ENCODE measurements at regions not wholly inside any gene's neighbourhood (a gene's known extent, or its start where the extent isn't known, plus 50 kb on each side); places are given as distances from the start of the nearest gene placed in this dataset.

DNA sequence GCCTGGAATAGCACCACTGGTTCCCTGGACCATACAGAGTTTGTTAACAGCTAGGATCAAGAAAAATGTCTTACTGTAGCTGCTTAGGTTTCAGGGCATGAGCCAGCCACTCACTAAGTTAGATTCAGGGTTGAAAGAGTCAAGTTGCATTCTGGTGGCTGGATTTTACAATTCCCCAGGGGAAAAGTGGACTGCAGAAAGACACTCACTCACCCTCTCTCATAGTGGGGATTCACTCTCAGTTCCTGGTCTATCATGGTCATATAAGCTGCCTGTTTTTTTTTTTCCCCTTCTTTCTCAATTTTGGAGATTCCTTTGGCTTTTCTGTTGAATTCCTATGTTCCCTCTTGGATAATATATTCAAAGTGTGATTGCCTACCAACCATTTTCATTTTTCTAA lies 744.2 kb upstream of the GRIA3 start:
- H4K20me1 ChIP-seq (ENCODE audit: control insufficient read depth, insufficient read depth, low read depth, low read length): no peaks in the 10 kb centered on the region
- no peak overlapping the region for H3K27ac ChIP-seq (ENCODE audit: low read depth, low read length)
- no peaks in the 10 kb centered on the region for H3K4me1 ChIP-seq (ENCODE audit: control insufficient read depth, low read length)
- no peaks in the 10 kb centered on the region for H3F3A ChIP-seq (ENCODE audit: control insufficient read depth, insufficient read depth)
- no peak for TF ChIP-seq EZH2phosphoT487 (IDR thresholded peaks at IDR 0.05; ENCODE audit: borderline replicate concordance, low read length)
- TF ChIP-seq, protein P1, sequence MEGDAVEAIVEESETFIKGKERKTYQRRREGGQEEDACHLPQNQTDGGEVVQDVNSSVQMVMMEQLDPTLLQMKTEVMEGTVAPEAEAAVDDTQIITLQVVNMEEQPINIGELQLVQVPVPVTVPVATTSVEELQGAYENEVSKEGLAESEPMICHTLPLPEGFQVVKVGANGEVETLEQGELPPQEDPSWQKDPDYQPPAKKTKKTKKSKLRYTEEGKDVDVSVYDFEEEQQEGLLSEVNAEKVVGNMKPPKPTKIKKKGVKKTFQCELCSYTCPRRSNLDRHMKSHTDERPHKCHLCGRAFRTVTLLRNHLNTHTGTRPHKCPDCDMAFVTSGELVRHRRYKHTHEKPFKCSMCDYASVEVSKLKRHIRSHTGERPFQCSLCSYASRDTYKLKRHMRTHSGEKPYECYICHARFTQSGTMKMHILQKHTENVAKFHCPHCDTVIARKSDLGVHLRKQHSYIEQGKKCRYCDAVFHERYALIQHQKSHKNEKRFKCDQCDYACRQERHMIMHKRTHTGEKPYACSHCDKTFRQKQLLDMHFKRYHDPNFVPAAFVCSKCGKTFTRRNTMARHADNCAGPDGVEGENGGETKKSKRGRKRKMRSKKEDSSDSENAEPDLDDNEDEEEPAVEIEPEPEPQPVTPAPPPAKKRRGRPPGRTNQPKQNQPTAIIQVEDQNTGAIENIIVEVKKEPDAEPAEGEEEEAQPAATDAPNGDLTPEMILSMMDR (IDR thresholded peaks at IDR 0.05; ENCODE audit: low read depth, low read length, poor library complexity, severe bottlenecking): no peak
- no peaks in the 10 kb centered on the region for H3K9me3 ChIP-seq (ENCODE audit: control insufficient read depth, insufficient read depth, low read length)
- no peak overlapping the region for H3K4me3 ChIP-seq (ENCODE audit: low read length)
- H3K4me2 ChIP-seq (ENCODE audit: low read length): no peak overlapping the region
- H3K36me3 ChIP-seq (ENCODE audit: control insufficient read depth, low read length): no peaks in the 10 kb centered on the region
- no peaks in the 10 kb centered on the region for H3K27me3 ChIP-seq (ENCODE audit: control insufficient read depth, low read length)
- no peaks in the 10 kb centered on the region for H3K9me2 ChIP-seq (replicated peaks; ENCODE audit: control insufficient read depth, low read length)
- H3K79me2 ChIP-seq (ENCODE audit: control insufficient read depth, low read length): no peaks in the 10 kb centered on the region

GRCh38 chrX:122440832-122441231 lies 743.2 kb upstream of the GRIA3 start:
- Histone ChIP-seq H3F3A (ENCODE audit: control insufficient read depth, insufficient read depth) (no peaks in the 10 kb centered on the region), H4K20me1 (ENCODE audit: control insufficient read depth, insufficient read depth, low read depth, low read length) (no peaks in the 10 kb centered on the region), H3K27me3 (ENCODE audit: control insufficient read depth, low read length) (no peaks in the 10 kb centered on the region), H3K9me3 (ENCODE audit: control insufficient read depth, insufficient read depth, low read length) (no peaks in the 10 kb centered on the region), H3K27ac (ENCODE audit: low read depth, low read length) (no peak overlapping the region), H3K4me2 (ENCODE audit: low read length) (no peak overlapping the region), H3K4me3 (ENCODE audit: low read length) (no peak overlapping the region), H3K79me2 (ENCODE audit: control insufficient read depth, low read length) (no peaks in the 10 kb centered on the region), H3K4me1 (ENCODE audit: control insufficient read depth, low read length) (no peaks in the 10 kb centered on the region), H3K36me3 (ENCODE audit: control insufficient read depth, low read length) (no peaks in the 10 kb centered on the region), H3K9me2 (replicated peaks; ENCODE audit: control insufficient read depth, low read length) (no peaks in the 10 kb centered on the region)
- TF ChIP-seq, protein P1 (IDR thresholded peaks at IDR 0.05; ENCODE audit: low read depth, low read length, poor library complexity, severe bottlenecking): no peak
- no peak for TF ChIP-seq EZH2phosphoT487 (IDR thresholded peaks at IDR 0.05; ENCODE audit: borderline replicate concordance, low read length)

- Histone ChIP-seq H3K27ac (ENCODE audit: low read depth, low read length) (no peak overlapping the region), H3K4me1 (ENCODE audit: control insufficient read depth, low read length) (no peaks in the 10 kb centered on the region), H3F3A (ENCODE audit: control insufficient read depth, insufficient read depth) (no peaks in the 10 kb centered on the region), H3K9me3 (ENCODE audit: control insufficient read depth, insufficient read depth, low read length) (no peaks in the 10 kb centered on the region), H3K36me3 (ENCODE audit: control insufficient read depth, low read length) (no peaks in the 10 kb centered on the region), H3K9me2 (replicated peaks; ENCODE audit: control insufficient read depth, low read length) (no peaks in the 10 kb centered on the region), H3K4me2 (ENCODE audit: low read length) (no peak overlapping the region), H4K20me1 (ENCODE audit: control insufficient read depth, insufficient read depth, low read depth, low read length) (no peaks in the 10 kb centered on the region), H3K4me3 (ENCODE audit: low read length) (no peak overlapping the region), H3K79me2 (ENCODE audit: control insufficient read depth, low read length) (no peaks in the 10 kb centered on the region), H3K27me3 (ENCODE audit: control insufficient read depth, low read length) (no peaks in the 10 kb centered on the region)
- no peak for TF ChIP-seq EZH2phosphoT487 (IDR thresholded peaks at IDR 0.05; ENCODE audit: borderline replicate concordance, low read length)
- TF ChIP-seq, protein P1 (IDR thresholded peaks at IDR 0.05; ENCODE audit: low read depth, low read length, poor library complexity, severe bottlenecking): no peak
Observed at GRCh38 chrX:122441451-122441850, 742.6 kb upstream of the GRIA3 start.

GRCh38 chrX:122445466-122445865 lies 738.6 kb upstream of the GRIA3 start:
- Histone ChIP-seq H4K20me1 (ENCODE audit: control insufficient read depth, insufficient read depth, low read depth, low read length) (no peaks in the 10 kb centered on the region), H3K36me3 (ENCODE audit: control insufficient read depth, low read length) (no peaks in the 10 kb centered on the region), H3K9me2 (replicated peaks; ENCODE audit: control insufficient read depth, low read length) (no peaks in the 10 kb centered on the region), H3K4me2 (ENCODE audit: low read length) (no peak overlapping the region), H3K4me1 (ENCODE audit: control insufficient read depth, low read length) (no peaks in the 10 kb centered on the region), H3F3A (ENCODE audit: control insufficient read depth, insufficient read depth) (no peaks in the 10 kb centered on the region), H3K9me3 (ENCODE audit: control insufficient read depth, insufficient read depth, low read length) (no peaks in the 10 kb centered on the region), H3K27ac (ENCODE audit: low read depth, low read length) (no peak overlapping the region), H3K79me2 (ENCODE audit: control insufficient read depth, low read length) (no peaks in the 10 kb centered on the region), H3K27me3 (ENCODE audit: control insufficient read depth, low read length) (no peaks in the 10 kb centered on the region), H3K4me3 (ENCODE audit: low read length) (no peak overlapping the region)
- TF ChIP-seq, protein P1 (IDR thresholded peaks at IDR 0.05; ENCODE audit: low read depth, low read length, poor library complexity, severe bottlenecking): no peak
- no peak for TF ChIP-seq EZH2phosphoT487 (IDR thresholded peaks at IDR 0.05; ENCODE audit: borderline replicate concordance, low read length)
